ENCODE measurements at regions not wholly inside any gene's neighbourhood (a gene's known extent, or its start where the extent isn't known, plus 50 kb on each side); places are given as distances from the start of the nearest gene placed in this dataset.

DNA sequence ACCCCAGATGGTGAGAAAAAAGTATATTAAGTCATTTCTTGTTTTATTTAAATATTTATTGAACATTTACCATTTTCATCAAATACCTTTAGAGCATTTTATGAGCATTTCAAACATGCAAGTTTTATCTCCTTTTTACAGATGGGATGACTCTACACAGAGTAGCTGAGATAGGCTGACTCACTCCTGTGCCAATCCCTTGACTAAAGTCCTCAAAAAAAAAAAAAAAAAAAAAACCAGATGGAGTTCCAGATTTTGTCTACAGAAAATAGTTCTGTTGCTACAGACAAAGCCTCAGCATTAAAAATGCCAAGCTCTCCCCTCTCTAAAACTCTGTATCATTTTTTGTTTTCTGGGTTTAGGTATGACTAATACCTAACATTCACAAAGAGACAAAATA is 303.0 kb upstream of the PLD5 start:
- TF ChIP-seq, protein P1, sequence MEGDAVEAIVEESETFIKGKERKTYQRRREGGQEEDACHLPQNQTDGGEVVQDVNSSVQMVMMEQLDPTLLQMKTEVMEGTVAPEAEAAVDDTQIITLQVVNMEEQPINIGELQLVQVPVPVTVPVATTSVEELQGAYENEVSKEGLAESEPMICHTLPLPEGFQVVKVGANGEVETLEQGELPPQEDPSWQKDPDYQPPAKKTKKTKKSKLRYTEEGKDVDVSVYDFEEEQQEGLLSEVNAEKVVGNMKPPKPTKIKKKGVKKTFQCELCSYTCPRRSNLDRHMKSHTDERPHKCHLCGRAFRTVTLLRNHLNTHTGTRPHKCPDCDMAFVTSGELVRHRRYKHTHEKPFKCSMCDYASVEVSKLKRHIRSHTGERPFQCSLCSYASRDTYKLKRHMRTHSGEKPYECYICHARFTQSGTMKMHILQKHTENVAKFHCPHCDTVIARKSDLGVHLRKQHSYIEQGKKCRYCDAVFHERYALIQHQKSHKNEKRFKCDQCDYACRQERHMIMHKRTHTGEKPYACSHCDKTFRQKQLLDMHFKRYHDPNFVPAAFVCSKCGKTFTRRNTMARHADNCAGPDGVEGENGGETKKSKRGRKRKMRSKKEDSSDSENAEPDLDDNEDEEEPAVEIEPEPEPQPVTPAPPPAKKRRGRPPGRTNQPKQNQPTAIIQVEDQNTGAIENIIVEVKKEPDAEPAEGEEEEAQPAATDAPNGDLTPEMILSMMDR (IDR thresholded peaks at IDR 0.05): no peak
- TF ChIP-seq POLR2AphosphoS5 (IDR thresholded peaks at IDR 0.05; ENCODE audit: low read depth, low read length) (no peak), TCF7L2 (IDR thresholded peaks at IDR 0.05; ENCODE audit: low read depth, low read length) (no peak), SIN3A (IDR thresholded peaks at IDR 0.05; ENCODE audit: borderline replicate concordance, insufficient read depth, low read depth, low read length) (no peak)
- TF ChIP-seq, protein P2, sequence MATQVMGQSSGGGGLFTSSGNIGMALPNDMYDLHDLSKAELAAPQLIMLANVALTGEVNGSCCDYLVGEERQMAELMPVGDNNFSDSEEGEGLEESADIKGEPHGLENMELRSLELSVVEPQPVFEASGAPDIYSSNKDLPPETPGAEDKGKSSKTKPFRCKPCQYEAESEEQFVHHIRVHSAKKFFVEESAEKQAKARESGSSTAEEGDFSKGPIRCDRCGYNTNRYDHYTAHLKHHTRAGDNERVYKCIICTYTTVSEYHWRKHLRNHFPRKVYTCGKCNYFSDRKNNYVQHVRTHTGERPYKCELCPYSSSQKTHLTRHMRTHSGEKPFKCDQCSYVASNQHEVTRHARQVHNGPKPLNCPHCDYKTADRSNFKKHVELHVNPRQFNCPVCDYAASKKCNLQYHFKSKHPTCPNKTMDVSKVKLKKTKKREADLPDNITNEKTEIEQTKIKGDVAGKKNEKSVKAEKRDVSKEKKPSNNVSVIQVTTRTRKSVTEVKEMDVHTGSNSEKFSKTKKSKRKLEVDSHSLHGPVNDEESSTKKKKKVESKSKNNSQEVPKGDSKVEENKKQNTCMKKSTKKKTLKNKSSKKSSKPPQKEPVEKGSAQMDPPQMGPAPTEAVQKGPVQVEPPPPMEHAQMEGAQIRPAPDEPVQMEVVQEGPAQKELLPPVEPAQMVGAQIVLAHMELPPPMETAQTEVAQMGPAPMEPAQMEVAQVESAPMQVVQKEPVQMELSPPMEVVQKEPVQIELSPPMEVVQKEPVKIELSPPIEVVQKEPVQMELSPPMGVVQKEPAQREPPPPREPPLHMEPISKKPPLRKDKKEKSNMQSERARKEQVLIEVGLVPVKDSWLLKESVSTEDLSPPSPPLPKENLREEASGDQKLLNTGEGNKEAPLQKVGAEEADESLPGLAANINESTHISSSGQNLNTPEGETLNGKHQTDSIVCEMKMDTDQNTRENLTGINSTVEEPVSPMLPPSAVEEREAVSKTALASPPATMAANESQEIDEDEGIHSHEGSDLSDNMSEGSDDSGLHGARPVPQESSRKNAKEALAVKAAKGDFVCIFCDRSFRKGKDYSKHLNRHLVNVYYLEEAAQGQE (IDR thresholded peaks at IDR 0.05; ENCODE audit: insufficient read depth in 1 of 2, low read depth in 2 of 2, low read length in 1 of 2): no peak
